Suprapubic skin (tissue), 4 donors: ENCODE measurements at regions not wholly inside any gene's neighbourhood (a gene's known extent, or its start where the extent isn't known, plus 50 kb on each side); places are given as distances from the start of the nearest gene placed in this dataset.

Experiments
- EP300 ChIP-seq: sonication (generic); formaldehyde crosslinking; IDR thresholded peaks from one replicate; pipeline ENCODE4 v1.6.1; 2017; ENCODE audit warnings: antibody characterized with exemption
- POLR2A ChIP-seq, 2 donors: fragments of 450-650 bp; IDR thresholded peaks; one replicate each; pipeline ENCODE4 v1.6.1; 2017; ENCODE audit warnings: antibody characterized with exemption in 2 of 2, mild to moderate bottlenecking in 2 of 2, moderate library complexity in 2 of 2
- POLR2AphosphoS5 ChIP-seq, 3 donors: sonication (generic); formaldehyde crosslinking; IDR thresholded peaks; one replicate each; pipeline ENCODE4 v1.6.1; 2017; ENCODE audit warnings: antibody characterized with exemption in 3 of 3
- TF ChIP-seq, protein P1 (sequence below), 2 donors: fragments of 200-600 bp in 1 of 2; fragments of 450-650 bp in 1 of 2; sonication (generic) in 1 of 2; IDR thresholded peaks; one replicate each; pipeline ENCODE4 v1.5.1; 2016 to 2019; ENCODE audit warnings: antibody characterized with exemption in 2 of 2, mild to moderate bottlenecking in 1 of 2, moderate library complexity in 1 of 2

DNA sequence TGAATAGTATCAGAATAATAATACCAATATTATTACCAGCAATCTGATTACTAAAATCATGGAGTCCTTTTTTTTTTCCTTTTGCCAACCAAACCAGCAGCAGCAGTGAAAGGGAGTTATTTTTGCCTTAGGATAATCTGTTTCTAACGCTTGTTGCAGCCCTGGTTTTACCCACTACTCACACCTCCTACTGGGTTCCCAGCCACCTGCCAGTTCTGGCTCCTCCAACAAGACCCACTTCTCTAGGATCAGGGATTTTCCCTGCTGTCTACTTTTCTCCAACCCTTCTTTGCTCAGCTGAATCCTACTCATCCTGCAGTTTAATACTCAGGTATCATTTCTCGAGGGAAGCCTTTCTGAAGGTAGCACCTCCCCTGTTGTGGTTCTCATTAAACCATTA lies 96.8 kb upstream of the BCAR3 start:
- TF ChIP-seq, protein P1, sequence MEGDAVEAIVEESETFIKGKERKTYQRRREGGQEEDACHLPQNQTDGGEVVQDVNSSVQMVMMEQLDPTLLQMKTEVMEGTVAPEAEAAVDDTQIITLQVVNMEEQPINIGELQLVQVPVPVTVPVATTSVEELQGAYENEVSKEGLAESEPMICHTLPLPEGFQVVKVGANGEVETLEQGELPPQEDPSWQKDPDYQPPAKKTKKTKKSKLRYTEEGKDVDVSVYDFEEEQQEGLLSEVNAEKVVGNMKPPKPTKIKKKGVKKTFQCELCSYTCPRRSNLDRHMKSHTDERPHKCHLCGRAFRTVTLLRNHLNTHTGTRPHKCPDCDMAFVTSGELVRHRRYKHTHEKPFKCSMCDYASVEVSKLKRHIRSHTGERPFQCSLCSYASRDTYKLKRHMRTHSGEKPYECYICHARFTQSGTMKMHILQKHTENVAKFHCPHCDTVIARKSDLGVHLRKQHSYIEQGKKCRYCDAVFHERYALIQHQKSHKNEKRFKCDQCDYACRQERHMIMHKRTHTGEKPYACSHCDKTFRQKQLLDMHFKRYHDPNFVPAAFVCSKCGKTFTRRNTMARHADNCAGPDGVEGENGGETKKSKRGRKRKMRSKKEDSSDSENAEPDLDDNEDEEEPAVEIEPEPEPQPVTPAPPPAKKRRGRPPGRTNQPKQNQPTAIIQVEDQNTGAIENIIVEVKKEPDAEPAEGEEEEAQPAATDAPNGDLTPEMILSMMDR (IDR thresholded peaks at IDR 0.05): no peak
- TF ChIP-seq POLR2A (IDR thresholded peaks at IDR 0.05) (no peak), EP300 (no peak), POLR2AphosphoS5 (IDR thresholded peaks at IDR 0.05) (no peak)
